ENCODE measurements at regions not wholly inside any gene's neighbourhood (a gene's known extent, or its start where the extent isn't known, plus 50 kb on each side); places are given as distances from the start of the nearest gene placed in this dataset.

- DNase-seq: no peak
Measured at GRCh38 chr7:139561-140243, 52.7 kb upstream of the FAM20C start.

GRCh38 chr7:140996-141395 is 51.4 kb upstream of the FAM20C start:
- no peak for DNase-seq

- DNase-seq: peak; percentile 83
Measured at GRCh38 chr7:142248-142941, 50.0 kb upstream of the FAM20C start.
